Fibroblast of pulmonary artery (primary cell): ENCODE measurements at regions not wholly inside any gene's neighbourhood (a gene's known extent, or its start where the extent isn't known, plus 50 kb on each side); places are given as distances from the start of the nearest gene placed in this dataset.

Experiments used
- DNase-seq: peaks from one replicate; pipeline ENCODE4 v3.0.0-alpha.2; 2010; ENCODE audit warnings: low read depth
- H3K4me3 ChIP-seq: replicated peaks from 2 replicates; pipeline ENCODE4 v1.5.1; 2011; ENCODE audit warnings: low read depth, mild to moderate bottlenecking, control low read depth, low read length, moderate library complexity
- CTCF ChIP-seq: IDR thresholded peaks from 2 replicates; pipeline ENCODE4 v1.5.1; 2011; ENCODE audit warnings: mild to moderate bottlenecking, control low read depth, low read length, inconsistent platforms; ENCODE audit errors: missing control alignments

- no peak for DNase-seq
- no peak overlapping the region for H3K4me3 ChIP-seq
These were observed 49.9 kb upstream of the WNT7B start for GRCh38 chr22:46026899-46027210.

DNA sequence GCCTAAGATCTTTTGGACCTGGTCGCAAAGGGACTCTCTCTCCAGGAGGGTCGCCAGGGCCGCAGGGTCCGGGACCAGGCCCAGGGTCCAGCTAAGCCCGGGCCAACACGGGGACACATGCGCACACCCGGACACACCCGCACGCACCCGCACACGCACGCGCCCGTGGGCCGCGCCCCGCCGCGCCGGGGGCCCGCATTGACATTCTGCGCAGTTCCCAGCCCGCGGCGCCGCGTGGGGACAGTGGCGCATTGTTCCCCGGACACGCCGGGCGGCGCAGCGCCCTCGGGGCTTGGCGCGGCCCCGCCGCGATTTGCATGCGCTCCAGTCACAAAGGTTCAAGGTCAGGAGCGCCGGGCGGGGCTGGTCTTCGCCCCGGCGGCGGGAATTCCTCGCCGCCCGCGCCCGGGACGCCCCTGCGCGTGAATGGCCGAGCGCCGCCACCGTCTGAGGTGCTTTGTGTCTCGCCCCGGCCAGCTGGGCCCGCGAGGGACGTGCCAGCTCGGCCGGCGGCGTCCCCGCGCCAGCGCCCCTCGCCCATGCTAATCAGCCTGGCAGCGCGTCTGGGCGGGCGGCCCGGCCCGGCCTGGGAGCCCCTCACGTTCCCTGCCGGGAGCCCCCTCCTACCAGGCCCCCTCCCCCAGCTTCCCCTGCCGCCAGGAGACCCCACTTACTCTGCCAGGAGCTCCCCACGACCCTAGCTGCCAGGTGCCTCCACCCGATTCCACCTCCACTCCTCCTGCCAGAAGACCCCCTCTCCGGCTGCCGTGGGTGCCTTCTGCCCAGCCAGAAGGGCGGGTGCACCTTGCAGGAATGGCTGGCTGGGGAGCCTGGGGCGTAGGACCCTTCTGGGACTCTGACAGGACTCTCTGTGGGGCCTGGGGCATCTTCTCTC lies 50.5 kb upstream of the WNT7B start:
- DNase-seq, result no peak

More at GRCh38 chr22:46026899-46027210, 49.9 kb upstream of the WNT7B start:
- TF ChIP-seq CTCF, result no peak

GRCh38 chr22:46028106-46028991 lies 51.4 kb upstream of the WNT7B start:
- H3K4me3 ChIP-seq, result no peak overlapping the region
- no peak for DNase-seq
- no peak for TF ChIP-seq CTCF

More for the DNA sequence above, 50.5 kb upstream of the WNT7B start:
- H3K4me3 ChIP-seq, result no peak overlapping the region
- TF ChIP-seq CTCF, result no peak

- H3K4me3 ChIP-seq, result no peak overlapping the region
- no peak for TF ChIP-seq CTCF
- DNase-seq, result no peak
These were observed 52.1 kb upstream of the WNT7B start for GRCh38 chr22:46029036-46029435.

GRCh38 chr22:46029574-46030200 lies 52.7 kb upstream of the WNT7B start:
- no peak for DNase-seq
- H3K4me3 ChIP-seq, result no peak overlapping the region
- no peak for TF ChIP-seq CTCF

- DNase-seq, result no peak
- H3K4me3 ChIP-seq, result no peak overlapping the region
- no peak for TF ChIP-seq CTCF
These were observed 53.4 kb upstream of the WNT7B start for GRCh38 chr22:46030231-46030880.
